Germinal center (tissue), 1 donor: ENCODE measurements at regions not wholly inside any gene's neighbourhood (a gene's known extent, or its start where the extent isn't known, plus 50 kb on each side); places are given as distances from the start of the nearest gene placed in this dataset.

ENCODE experiments used
- DNase-seq: peaks from one replicate; pipeline ENCODE4 v3.0.0; 2012; ENCODE audit warnings: mixed read lengths, low spot score

GRCh38 chr16:6131526-6132050 is 1034.0 kb upstream of the EEF2KMT start:
- DNase-seq, result no peak

GRCh38 chr16:6125483-6126259 is 1028.1 kb upstream of the EEF2KMT start:
- DNase-seq, result no peak

- DNase-seq, result no peak
These were observed 1026.5 kb upstream of the EEF2KMT start for GRCh38 chr16:6124136-6124535.

- DNase-seq, result no peak
These were observed 1024.8 kb upstream of the EEF2KMT start for GRCh38 chr16:6122401-6122800.

- DNase-seq, result no peak
These were observed 1017.1 kb upstream of the EEF2KMT start for GRCh38 chr16:6114691-6115090.

GRCh38 chr16:6113749-6114148 is 1016.2 kb upstream of the EEF2KMT start:
- no peak for DNase-seq

GRCh38 chr16:6112700-6113099 is 1015.1 kb upstream of the EEF2KMT start:
- DNase-seq, result no peak

- DNase-seq, result no peak
These were observed 1013.8 kb upstream of the EEF2KMT start for GRCh38 chr16:6111390-6111789.

- DNase-seq, result no peak
These were observed 1012.8 kb upstream of the EEF2KMT start for GRCh38 chr16:6110346-6110745.

GRCh38 chr16:6106061-6106460 is 1008.5 kb upstream of the EEF2KMT start:
- no peak for DNase-seq

- no peak for DNase-seq
These were observed 1007.5 kb upstream of the EEF2KMT start for GRCh38 chr16:6105115-6105514.

- DNase-seq, result no peak
These were observed 1006.8 kb upstream of the EEF2KMT start for GRCh38 chr16:6104428-6104827.

GRCh38 chr16:6103561-6103960 is 1006.0 kb upstream of the EEF2KMT start:
- no peak for DNase-seq

GRCh38 chr16:6099102-6099501 is 1001.5 kb upstream of the EEF2KMT start:
- DNase-seq, result no peak

GRCh38 chr16:6096931-6097670 is 999.5 kb upstream of the EEF2KMT start:
- no peak for DNase-seq

- DNase-seq, result no peak
These were observed 997.8 kb upstream of the EEF2KMT start for GRCh38 chr16:6095414-6095813.

- no peak for DNase-seq
These were observed 993.4 kb upstream of the EEF2KMT start for GRCh38 chr16:6091021-6091420.

GRCh38 chr16:6081320-6081976 is 983.9 kb upstream of the EEF2KMT start:
- DNase-seq, result peak; percentile 5

- DNase-seq, result no peak
These were observed 979.0 kb upstream of the EEF2KMT start for GRCh38 chr16:6076631-6077030.

GRCh38 chr16:6068063-6068462 is 970.5 kb upstream of the EEF2KMT start:
- no peak for DNase-seq

- DNase-seq, result no peak
These were observed 969.1 kb upstream of the EEF2KMT start for GRCh38 chr16:6066652-6067051.

GRCh38 chr16:6063526-6063925 is 965.9 kb upstream of the EEF2KMT start:
- no peak for DNase-seq

GRCh38 chr16:6059671-6060070 is 962.1 kb upstream of the EEF2KMT start:
- no peak for DNase-seq
